Keratinocyte (primary cell): ENCODE measurements at regions not wholly inside any gene's neighbourhood (a gene's known extent, or its start where the extent isn't known, plus 50 kb on each side); places are given as distances from the start of the nearest gene placed in this dataset.

Experiments
- EZH2 ChIP-seq: IDR thresholded peaks from one replicate; pipeline ENCODE4 v1.6.1; 2012; ENCODE audit warnings: inconsistent platforms, mild to moderate bottlenecking, low read length, moderate library complexity
- TF ChIP-seq, protein P1 (sequence below), 3 experiments: IDR thresholded peaks in 1 of 3; conservative IDR thresholded peaks in 1 of 3; optimal IDR thresholded peaks in 1 of 3; 2 replicates in 2 of 3; 3 replicates in 1 of 3; pipeline versions ENCODE3 to v1.5.1; 2011; ENCODE audit warnings: low read length in 3 of 3, mild to moderate bottlenecking in 3 of 3, moderate library complexity in 2 of 3, control low read depth in 1 of 3, inconsistent platforms in 1 of 3; ENCODE audit not compliant: insufficient read depth in 2 of 3; ENCODE audit errors: extremely low read depth in 1 of 3

DNA sequence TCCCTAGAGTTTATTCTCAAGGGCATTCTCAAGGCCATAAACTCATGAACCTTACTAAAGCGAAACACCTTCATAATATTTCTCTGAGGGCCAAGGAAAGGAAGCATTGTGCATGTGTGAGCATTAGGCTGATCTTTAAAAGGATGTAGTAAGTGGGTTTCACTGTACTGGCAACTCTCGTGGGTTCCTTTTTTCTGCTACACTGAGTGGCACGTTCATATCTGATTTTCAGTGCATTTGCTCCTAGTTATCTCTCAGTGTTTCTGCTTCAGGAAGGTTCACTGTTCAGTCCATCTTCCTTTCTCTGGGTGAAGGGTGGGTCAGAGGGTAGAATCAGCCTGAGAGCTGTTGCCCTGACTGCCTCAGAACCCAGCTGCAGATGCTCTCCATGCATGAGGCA is 192.8 kb upstream of the ADGRL2 start:
- no peak for TF ChIP-seq EZH2
- TF ChIP-seq, protein P1, sequence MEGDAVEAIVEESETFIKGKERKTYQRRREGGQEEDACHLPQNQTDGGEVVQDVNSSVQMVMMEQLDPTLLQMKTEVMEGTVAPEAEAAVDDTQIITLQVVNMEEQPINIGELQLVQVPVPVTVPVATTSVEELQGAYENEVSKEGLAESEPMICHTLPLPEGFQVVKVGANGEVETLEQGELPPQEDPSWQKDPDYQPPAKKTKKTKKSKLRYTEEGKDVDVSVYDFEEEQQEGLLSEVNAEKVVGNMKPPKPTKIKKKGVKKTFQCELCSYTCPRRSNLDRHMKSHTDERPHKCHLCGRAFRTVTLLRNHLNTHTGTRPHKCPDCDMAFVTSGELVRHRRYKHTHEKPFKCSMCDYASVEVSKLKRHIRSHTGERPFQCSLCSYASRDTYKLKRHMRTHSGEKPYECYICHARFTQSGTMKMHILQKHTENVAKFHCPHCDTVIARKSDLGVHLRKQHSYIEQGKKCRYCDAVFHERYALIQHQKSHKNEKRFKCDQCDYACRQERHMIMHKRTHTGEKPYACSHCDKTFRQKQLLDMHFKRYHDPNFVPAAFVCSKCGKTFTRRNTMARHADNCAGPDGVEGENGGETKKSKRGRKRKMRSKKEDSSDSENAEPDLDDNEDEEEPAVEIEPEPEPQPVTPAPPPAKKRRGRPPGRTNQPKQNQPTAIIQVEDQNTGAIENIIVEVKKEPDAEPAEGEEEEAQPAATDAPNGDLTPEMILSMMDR (optimal IDR thresholded peaks at IDR 0.05 in 1 of 3, IDR thresholded peaks at IDR 0.05 in 1 of 3, conservative IDR thresholded peaks at IDR 0.05 in 1 of 3; ENCODE audit: extremely low read depth in 1 of 3, insufficient read depth in 2 of 3, low read length in 3 of 3), result no peak
